K562 (cell line): ENCODE measurements at regions not wholly inside any gene's neighbourhood (a gene's known extent, or its start where the extent isn't known, plus 50 kb on each side); places are given as distances from the start of the nearest gene placed in this dataset.

Source experiments
- ATAC-seq: fragments of 200-7000 bp; cut with Tn5 transposase; 3 replicates; pipeline ENCODE4 v1.9.1; 2020; ENCODE audit warnings: moderate library complexity
- BruUV-seq: library from RNA; stranded (reverse); fragments of 400-500 nt; replicated peaks from 2 replicates; lab custom pipeline; 2021; lab: Mats Ljungman, UMichigan
- CTCF ChIA-PET: fragments of 300-600 bp; formaldehyde crosslinking; extraction: SDS; loops from one replicate; lab custom pipeline; 2021; ENCODE audit warnings: low intra/inter-chr PET ratio; lab: Yijun Ruan, JAX
- POLR2A ChIA-PET: fragments of 300-600, 350-650 bp; sonication (Branson Sonifier 250); formaldehyde crosslinking; extraction: SDS; loops from one replicate; lab custom pipeline; 2021; ENCODE audit warnings: antibody characterized with exemption, inconsistent platforms; lab: Yijun Ruan, JAX
- DNase-seq, 4 experiments: peaks; one replicate each; pipeline versions ENCODE4 v3.0.0 to v3.0.0-alpha.2; 2011 to 2018; ENCODE audit warnings: low spot score in 3 of 4, mixed read lengths in 3 of 4; ENCODE audit errors: extremely low read depth in 1 of 4
- FAIRE-seq: peaks from 2 replicates; lab custom pipeline; 2011; peaks lifted over from hg19 to GRCh38; lab: Jason Lieb, UNC
- H2AFZ ChIP-seq: 2 replicates; pipeline ENCODE4 v1.6.0; 2011; ENCODE audit warnings: low read depth, low read length, control low read depth, inconsistent platforms
- H3K27ac ChIP-seq: fragments of 200-600 bp; 3 replicates; pipeline ENCODE4 v1.8.0; 2011; ENCODE audit warnings: low read depth, mild to moderate bottlenecking, control low read depth, inconsistent platforms, low read length, moderate library complexity, mixed read lengths; ENCODE audit errors: extremely low read depth
- H3K27me3 ChIP-seq, 2 experiments: fragments of 300-600 bp in 1 of 2; 2 replicates in 1 of 2; 3 replicates in 1 of 2; pipeline versions ENCODE4 v1.6.0 to v1.8.0; 2011; ENCODE audit warnings: inconsistent platforms in 2 of 2, low read length in 2 of 2, mild to moderate bottlenecking in 1 of 2, mixed read lengths in 1 of 2, moderate library complexity in 1 of 2; ENCODE audit not compliant: control insufficient read depth in 2 of 2, insufficient read depth in 2 of 2
- H3K36me3 ChIP-seq: fragments of 300-600 bp; 3 replicates; pipeline ENCODE4 v1.8.0; 2011; ENCODE audit warnings: mild to moderate bottlenecking, low read length, inconsistent platforms; ENCODE audit not compliant: control insufficient read depth, insufficient read depth
- H3K4me1 ChIP-seq, 2 experiments: fragments of 200-600 bp in 1 of 2; replicated peaks in 1 of 2; 2 replicates in 1 of 2; 3 replicates in 1 of 2; pipeline versions ENCODE4 v1.5.1 to v1.8.0; 2011; ENCODE audit warnings: inconsistent platforms in 2 of 2, low read length in 2 of 2, mild to moderate bottlenecking in 1 of 2, mixed read lengths in 1 of 2, moderate library complexity in 1 of 2; ENCODE audit not compliant: control insufficient read depth in 2 of 2, insufficient read depth in 2 of 2
- H3K4me2 ChIP-seq: 2 replicates; pipeline ENCODE4 v1.6.1; 2011; ENCODE audit warnings: low read length, control low read depth, inconsistent platforms, mixed read lengths; ENCODE audit not compliant: insufficient read depth
- H3K4me3 ChIP-seq: fragments of 200-600 bp; sonication (generic), shearing (Covaris generic); 2 replicates; pipeline ENCODE4 v1.5.1; 2016; ENCODE audit warnings: control low read depth, inconsistent platforms
- H3K79me2 ChIP-seq: fragments of 200-600 bp; 3 replicates; pipeline ENCODE4 v1.8.0; 2011; ENCODE audit warnings: low read length, inconsistent platforms; ENCODE audit not compliant: control insufficient read depth, insufficient read depth
- H3K9ac ChIP-seq, 2 experiments: 2 replicates each; pipeline versions ENCODE4 v1.6.0 to v1.6.1; 2011; ENCODE audit warnings: low read depth in 2 of 2, low read length in 2 of 2, control low read depth in 1 of 2, inconsistent platforms in 1 of 2, mild to moderate bottlenecking in 1 of 2, mixed read lengths in 1 of 2; ENCODE audit not compliant: insufficient read depth in 1 of 2
- H3K9me1 ChIP-seq: one replicate; pipeline ENCODE4 v1.6.0; 2011; ENCODE audit warnings: inconsistent platforms, mild to moderate bottlenecking, low read length, moderate library complexity; ENCODE audit not compliant: control insufficient read depth, insufficient read depth
- H3K9me3 ChIP-seq: replicated peaks from 2 replicates; pipeline ENCODE4 v1.5.1; 2011; ENCODE audit warnings: low read depth, low read length, inconsistent platforms; ENCODE audit not compliant: control insufficient read depth, insufficient read depth
- H4K20me1 ChIP-seq: replicated peaks from 2 replicates; pipeline ENCODE4 v1.6.1; 2011; ENCODE audit warnings: low read length, inconsistent platforms, mixed read lengths; ENCODE audit not compliant: control insufficient read depth, insufficient read depth
- ARID1B ChIP-seq: fragments of 450-650 bp; IDR thresholded peaks from 2 replicates; pipeline ENCODE4 v1.6.1; 2016; ENCODE audit warnings: antibody characterized with exemption, mild to moderate bottlenecking, inconsistent platforms
- CTBP1 ChIP-seq: fragments of 450-650 bp; IDR thresholded peaks from 2 replicates; pipeline ENCODE4 v1.6.1; 2016; ENCODE audit warnings: borderline replicate concordance
- HNRNPL ChIP-seq: fragments of 200-400 bp; formaldehyde crosslinking; IDR thresholded peaks from 2 replicates; pipeline ENCODE4 v1.6.1; 2017; ENCODE audit warnings: low read depth, mild to moderate bottlenecking, low read length
- ILF3 ChIP-seq: fragments of 450-650 bp; IDR thresholded peaks from 2 replicates; pipeline ENCODE4 v1.6.1; 2018; ENCODE audit warnings: antibody characterized with exemption, mild to moderate bottlenecking, moderate library complexity, borderline replicate concordance
- KLF1 ChIP-seq: fragments of 450-650 bp; IDR thresholded peaks from 2 replicates; pipeline ENCODE4 v1.6.1; 2016; ENCODE audit warnings: missing genetic modification characterization, missing compliant biosample characterization
- NR0B1 ChIP-seq: fragments of 450-650 bp; IDR thresholded peaks from one replicate; pipeline ENCODE4 v1.6.1; 2018; ENCODE audit warnings: mild to moderate bottlenecking, moderate library complexity; ENCODE audit not compliant: partially characterized antibody
- NR3C1 ChIP-seq: sonication (generic); formaldehyde crosslinking; IDR thresholded peaks from 2 replicates; pipeline ENCODE4 v1.8.1; 2022; ENCODE audit warnings: missing genetic modification reagents
- SMAD1 ChIP-seq: fragments of 150-350 bp; IDR thresholded peaks from 2 replicates; pipeline ENCODE4 v1.6.1; 2014; ENCODE audit warnings: low read length, low read depth; ENCODE audit not compliant: partially characterized antibody
- TEAD2 ChIP-seq: fragments of 450-650 bp; IDR thresholded peaks from 2 replicates; pipeline ENCODE4 v1.6.1; 2016; ENCODE audit warnings: missing genetic modification characterization, control low read depth, missing compliant biosample characterization
- ZBTB43 ChIP-seq: sonication (generic); formaldehyde crosslinking; IDR thresholded peaks from 2 replicates; pipeline ENCODE4 v1.8.0; 2023; ENCODE audit warnings: mild to moderate bottlenecking, missing genetic modification reagents
- ZHX1 ChIP-seq: fragments of 150-350 bp; conservative IDR thresholded peaks from 2 replicates; pipeline ENCODE4 v1.6.1; 2014; ENCODE audit warnings: low read length
- ZNF12 ChIP-seq: sonication (generic); formaldehyde crosslinking; IDR thresholded peaks from 2 replicates; pipeline ENCODE4 v1.4.0; 2020; ENCODE audit warnings: mild to moderate bottlenecking, missing genetic modification reagents
- ZNF551 ChIP-seq: fragments of 250-450 bp; sonication (Bioruptor Pico); IDR thresholded peaks from 2 replicates; pipeline ENCODE4 v1.5.0; 2021; ENCODE audit warnings: mild to moderate bottlenecking, moderate library complexity
- ZNF77 ChIP-seq: fragments of 250-450 bp; sonication (Bioruptor Pico); IDR thresholded peaks from 2 replicates; pipeline ENCODE4 v1.5.0; 2020
- WGBS: fragments of 100-300 bp; shearing (Covaris generic); methylation state at CpG from one replicate; pipeline ENCODE4 v1.1.6; 2016; ENCODE audit warnings: low coverage, mixed read lengths; ENCODE audit not compliant: insufficient coverage; ENCODE audit errors: missing lambda C conversion rate; 5-methylcytosine and 5-hydroxymethylcytosine counted together
- in situ Hi-C: fragments of 300-500 bp; cut with MboI; formaldehyde crosslinking; loops from 4 replicates; pipeline ENCODE4 v1.15.0; 2018; ENCODE audit warnings: inconsistent platforms, mixed read lengths
- intact Hi-C: fragments of 100-400 bp; cut with micrococcal nuclease; formaldehyde crosslinking; loops from 2 replicates; pipeline ENCODE4 v1.14.2; 2022

- TF ChIP-seq NR0B1 (no peak), ARID1B (no peak)
- TF ChIP-seq, all 486 proteins: peak for 0
Observed at GRCh38 chr5:125134216-125135081, 388.0 kb upstream of the ZNF608 start (continued).

- intact Hi-C loops: no loop called here
- FAIRE-seq: no peak
- no peak overlapping the region for H3K27ac ChIP-seq
- no peaks in the 10 kb centered on the region for H3K9me3 ChIP-seq
- H2AFZ ChIP-seq: no peak overlapping the region
- ChIA-PET POLR2A (interaction anchor here (0.8 kb wide), 1 partner anchor 634 kb away, joined by 3 read pairs; no protein-coding TSS in a partner anchor), CTCF (no interaction called here)
- no peak for TF ChIP-seq ZNF77 (CRISPR knock-in tag)
- TF ChIP-seq ZNF12: no peak
- no peak for TF ChIP-seq TEAD2
- TF ChIP-seq SMAD1: no peak
- TF ChIP-seq ILF3: no peak
- no peak for TF ChIP-seq ZNF551 (CRISPR knock-in tag)
- no peak for TF ChIP-seq ZBTB43 (CRISPR knock-in tag)
- TF ChIP-seq ZHX1: no peak
- no peak for TF ChIP-seq CTBP1
- TF ChIP-seq NR3C1 (CRISPR knock-in tag): no peak
- no peak for TF ChIP-seq HNRNPL
- no peak for TF ChIP-seq KLF1 (tag)
- TF ChIP-seq, all 486 proteins: peak for 0
- no peaks in the 10 kb centered on the region for H3K79me2 ChIP-seq
- 0% methylated on average over 3 of the region's 3 CpGs for WGBS
- no TSS peak for BruUV-seq
- no peaks in the 10 kb centered on the region for H3K9me1 ChIP-seq
- H3K4me1 ChIP-seq: no peaks in the 10 kb centered on the region
- H3K36me3 ChIP-seq: no peaks in the 10 kb centered on the region
- no peak overlapping the region for H3K4me3 ChIP-seq
- H3K9ac ChIP-seq: no peak overlapping the region
- no peaks in the 10 kb centered on the region for H3K27me3 ChIP-seq
- in situ Hi-C loops: no loop called here
- DNase-seq (no peak), ATAC-seq (no peak)
- no peak overlapping the region for H3K4me2 ChIP-seq
- H4K20me1 ChIP-seq: no peaks in the 10 kb centered on the region
Observed at GRCh38 chr5:125137535-125137934, 391.1 kb upstream of the ZNF608 start.
